ENCODE measurements at regions not wholly inside any gene's neighbourhood (a gene's known extent, or its start where the extent isn't known, plus 50 kb on each side); places are given as distances from the start of the nearest gene placed in this dataset.

GRCh38 chr5:176711883-176712282 is 64.6 kb downstream of the TSPAN17 start:
- no peak for DNase-seq (ENCODE audit: low read depth)

- no peak for DNase-seq (ENCODE audit: low read depth)
These were observed 65.4 kb downstream of the TSPAN17 start for GRCh38 chr5:176712546-176713304.

GRCh38 chr5:176713409-176713808 is 66.1 kb downstream of the TSPAN17 start:
- DNase-seq (ENCODE audit: low read depth): no peak

GRCh38 chr5:176714067-176714466 is 66.8 kb downstream of the TSPAN17 start:
- no peak for DNase-seq (ENCODE audit: low read depth)

- peak; percentile 79 for DNase-seq (ENCODE audit: low read depth)
These were observed 69.0 kb downstream of the TSPAN17 start for GRCh38 chr5:176716320-176716719.

- DNase-seq (ENCODE audit: low read depth): no peak
These were observed 71.9 kb downstream of the TSPAN17 start for GRCh38 chr5:176719113-176719739.

GRCh38 chr5:176721509-176721908 is 74.2 kb downstream of the TSPAN17 start:
- no peak for DNase-seq (ENCODE audit: low read depth)

- DNase-seq (ENCODE audit: low read depth): no peak
These were observed 75.5 kb downstream of the TSPAN17 start for GRCh38 chr5:176722757-176723156.

GRCh38 chr5:176723440-176723839 is 76.2 kb downstream of the TSPAN17 start:
- no peak for DNase-seq (ENCODE audit: low read depth)

- DNase-seq (ENCODE audit: low read depth): no peak
These were observed 77.2 kb downstream of the TSPAN17 start for GRCh38 chr5:176724472-176724871.

GRCh38 chr5:176725521-176726280 is 78.4 kb downstream of the TSPAN17 start:
- DNase-seq (ENCODE audit: low read depth): no peak

GRCh38 chr5:176726746-176727527 is 79.7 kb downstream of the TSPAN17 start:
- no peak for DNase-seq (ENCODE audit: low read depth)

GRCh38 chr5:176727528-176727900 is 80.2 kb downstream of the TSPAN17 start:
- no peak for DNase-seq (ENCODE audit: low read depth)

- no peak for DNase-seq (ENCODE audit: low read depth)
These were observed 80.8 kb downstream of the TSPAN17 start for GRCh38 chr5:176727983-176728675.

- DNase-seq (ENCODE audit: low read depth): no peak
These were observed 81.5 kb upstream of the UNC5A start for GRCh38 chr5:176728831-176729251.

- no peak for DNase-seq (ENCODE audit: low read depth)
These were observed 79.4 kb upstream of the UNC5A start for GRCh38 chr5:176730815-176731475.

GRCh38 chr5:176731506-176732160 is 78.7 kb upstream of the UNC5A start:
- DNase-seq (ENCODE audit: low read depth): no peak

- DNase-seq (ENCODE audit: low read depth): no peak
These were observed 78.1 kb upstream of the UNC5A start for GRCh38 chr5:176732306-176732705.

- no peak for DNase-seq (ENCODE audit: low read depth)
These were observed 77.5 kb upstream of the UNC5A start for GRCh38 chr5:176732736-176733405.
